CD4-positive, alpha-beta T cell treated with Interleukin-4 for 4 hours (primary cell): ENCODE measurements at regions not wholly inside any gene's neighbourhood (a gene's known extent, or its start where the extent isn't known, plus 50 kb on each side); places are given as distances from the start of the nearest gene placed in this dataset.

ENCODE experiments used
- DNase-seq: peaks from one replicate; pipeline ENCODE4 v3.0.0-alpha.2; 2020

- no peak for DNase-seq
These were observed 1162.2 kb downstream of the BRD1 start for GRCh38 chr22:48665311-48665995.

- no peak for DNase-seq
These were observed 1163.1 kb downstream of the BRD1 start for GRCh38 chr22:48664586-48664985.

- DNase-seq = no peak
These were observed 1164.4 kb downstream of the BRD1 start for GRCh38 chr22:48663297-48663696.

DNA sequence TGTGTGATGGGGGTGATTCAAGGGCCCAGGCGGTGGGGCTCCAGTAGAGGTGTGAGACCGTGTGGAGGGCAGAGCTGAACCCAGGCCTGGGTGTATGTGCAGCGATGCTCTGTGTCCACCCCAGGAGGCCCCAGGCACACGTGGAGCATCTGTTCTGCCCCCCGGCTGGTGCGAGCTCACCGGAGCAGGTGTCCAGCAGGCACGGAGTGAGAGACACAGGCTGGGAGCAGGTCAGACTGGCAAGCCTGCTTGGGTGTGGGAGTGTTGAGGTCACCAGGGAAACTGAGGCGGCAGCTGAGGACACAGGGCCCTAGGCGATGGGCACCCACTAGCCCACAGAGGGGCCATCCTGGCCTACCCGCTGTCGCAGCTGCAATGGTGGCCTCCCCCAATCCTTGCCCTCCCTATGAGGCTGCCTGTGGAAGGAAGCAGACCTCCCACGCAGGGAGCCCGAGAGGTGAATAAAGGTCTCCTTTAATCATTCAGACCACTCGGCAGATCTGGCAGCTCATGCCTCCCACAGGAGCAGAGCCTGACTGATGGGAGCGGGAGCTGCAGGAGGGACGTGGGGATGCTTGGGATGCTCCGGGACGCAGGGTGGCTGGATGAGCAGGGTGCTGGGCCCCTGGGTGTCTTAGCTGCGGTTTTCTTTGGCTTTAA, 1165.1 kb downstream of the BRD1 start:
- no peak for DNase-seq

DNA sequence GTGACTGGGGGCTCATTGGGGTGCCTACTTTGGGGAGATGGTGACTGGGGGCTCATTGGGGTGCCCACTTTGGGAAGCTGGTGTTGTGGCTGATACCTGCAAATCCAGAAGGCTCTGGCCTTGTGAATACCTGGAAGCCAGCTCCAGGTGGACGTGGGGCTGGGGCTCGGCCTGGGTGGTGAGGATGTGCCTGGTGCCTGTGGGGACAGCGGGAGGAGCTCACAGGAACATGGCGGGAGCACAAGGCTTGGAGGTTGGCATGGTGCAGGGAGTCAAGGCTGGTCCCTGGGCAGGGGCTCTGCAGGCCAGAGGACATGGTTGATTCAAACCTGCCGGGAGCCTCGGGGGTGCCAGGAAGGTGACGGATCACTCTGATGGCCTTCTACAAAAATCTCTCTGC, 1165.7 kb downstream of the BRD1 start:
- DNase-seq = no peak

GRCh38 chr22:48660790-48661740, 1166.6 kb downstream of the BRD1 start:
- DNase-seq = no peak

DNA sequence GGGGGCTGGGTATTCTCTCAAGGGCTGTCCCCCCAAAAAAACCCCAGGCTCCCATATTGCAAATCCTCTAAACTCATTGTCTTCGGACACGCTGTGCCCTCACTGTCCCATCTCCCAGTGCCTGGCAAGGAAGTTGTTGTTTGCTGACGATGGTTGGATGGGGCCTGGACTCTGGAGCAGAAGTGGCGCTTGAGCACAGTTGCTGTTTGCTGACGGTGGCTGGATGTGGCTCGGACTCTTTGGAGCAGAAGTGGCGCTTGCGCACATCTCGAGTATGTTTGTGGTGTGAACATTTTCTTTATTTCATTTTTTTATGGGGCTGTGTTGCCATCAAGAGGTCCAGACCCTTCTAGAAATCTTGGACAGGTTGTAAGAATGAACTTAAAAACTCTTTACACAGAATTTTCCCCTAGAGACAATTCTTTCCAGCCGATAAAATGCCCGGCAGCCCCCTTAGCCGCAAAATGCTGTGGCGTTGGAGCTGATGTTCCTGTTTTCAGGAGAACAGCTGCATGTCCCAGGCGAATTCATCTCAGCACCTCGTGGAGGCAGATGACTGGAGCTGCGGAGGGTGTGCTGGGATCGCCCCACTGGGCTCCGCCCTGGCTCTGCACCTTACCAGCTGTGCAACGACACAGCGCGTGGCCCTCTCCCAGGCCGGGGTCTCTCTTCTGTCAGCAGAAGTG, 1167.4 kb downstream of the BRD1 start:
- no peak for DNase-seq

DNA sequence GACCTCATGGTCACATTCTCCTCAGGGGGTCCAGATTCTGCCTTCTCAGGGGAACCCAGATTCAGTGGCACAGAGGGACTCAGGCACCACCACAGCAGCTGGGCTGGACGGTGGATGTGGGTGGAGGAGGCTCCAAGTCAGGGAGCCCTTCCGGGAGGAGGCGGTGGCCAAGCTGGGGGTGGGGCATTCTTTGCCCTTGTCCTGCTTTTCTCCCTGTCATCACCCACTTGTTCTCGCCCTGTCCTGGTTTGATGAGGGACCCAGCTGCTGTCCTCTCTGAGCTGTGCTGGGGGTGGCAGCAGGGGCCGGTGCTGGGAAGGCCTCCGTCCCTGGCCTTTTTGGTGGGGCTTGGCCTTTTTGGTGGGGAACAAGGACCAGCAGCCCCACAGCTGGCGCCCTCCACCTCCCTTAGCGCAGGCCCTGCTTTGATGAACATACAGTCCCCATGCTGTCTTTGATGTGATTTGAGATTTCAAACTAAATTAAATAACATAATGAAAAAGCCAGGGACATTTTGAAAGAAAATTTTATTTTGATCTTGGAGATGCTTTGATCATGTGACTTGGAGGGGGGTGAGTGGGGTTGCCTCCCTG, 1168.2 kb downstream of the BRD1 start:
- DNase-seq = no peak

- no peak for DNase-seq
These were observed 1168.8 kb downstream of the BRD1 start for GRCh38 chr22:48658871-48659270.

DNA sequence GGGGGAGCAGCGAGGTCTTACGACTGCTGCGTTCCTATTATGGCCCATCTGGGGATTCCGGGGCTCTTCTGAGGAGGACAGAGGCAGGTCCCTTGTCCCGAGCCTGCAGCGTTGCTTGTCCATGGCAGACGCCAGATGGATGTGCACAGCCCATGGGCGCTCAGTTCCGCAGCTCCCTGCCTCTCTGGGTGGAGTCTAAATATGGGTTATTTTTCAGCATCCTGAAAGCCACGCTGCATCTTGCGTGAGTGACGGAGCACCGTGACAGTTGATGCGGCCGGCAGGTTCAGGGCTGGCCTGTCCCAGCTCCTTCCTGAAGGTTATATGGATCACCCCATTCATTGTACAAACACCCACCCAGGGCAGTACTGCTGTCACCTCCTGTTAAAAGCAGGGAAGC, 1169.4 kb downstream of the BRD1 start:
- DNase-seq = no peak

- DNase-seq = no peak
These were observed 1173.2 kb downstream of the BRD1 start for GRCh38 chr22:48654492-48654891.

DNA sequence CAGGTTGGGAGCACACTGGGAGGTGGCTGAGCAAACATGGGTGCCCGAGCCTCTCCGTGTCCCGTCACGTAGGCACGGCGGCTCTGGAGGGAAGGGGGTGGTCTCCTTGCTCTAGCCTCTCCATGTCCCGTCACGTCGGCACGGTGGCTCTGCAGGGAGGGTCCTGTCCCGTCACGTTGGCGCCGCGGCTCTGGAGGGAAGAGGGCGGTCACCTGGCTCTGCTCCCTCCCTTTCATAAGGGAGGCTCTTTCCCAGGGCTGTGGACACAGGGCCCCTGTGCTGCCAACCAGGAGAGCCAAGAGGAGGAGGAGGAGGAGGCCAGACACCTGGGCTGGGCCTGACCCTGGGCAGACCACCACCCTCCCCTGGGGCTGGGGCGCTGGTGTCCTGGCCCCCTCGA, 1173.7 kb downstream of the BRD1 start:
- no peak for DNase-seq

- DNase-seq = no peak
These were observed 1174.4 kb downstream of the BRD1 start for GRCh38 chr22:48653306-48653705.

DNA sequence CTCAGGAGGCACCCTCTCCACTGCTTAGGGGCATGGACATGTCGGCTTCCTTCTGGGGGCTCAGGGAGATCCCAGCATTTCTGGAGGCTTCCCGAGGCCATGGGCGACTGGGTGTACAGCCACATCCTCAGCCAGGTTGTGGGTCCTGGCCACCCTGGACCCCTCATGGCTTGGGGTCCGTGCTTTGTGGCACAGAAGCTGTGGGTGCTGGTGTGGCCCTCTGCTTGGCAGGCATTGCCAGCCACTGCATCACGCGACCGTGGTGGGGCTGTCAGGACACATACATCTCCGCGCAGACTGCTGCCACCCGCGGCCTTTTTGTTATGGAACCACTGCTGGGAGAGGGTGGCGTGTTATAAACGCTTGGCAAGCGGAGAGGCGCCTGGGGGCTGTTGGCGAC, 1174.9 kb downstream of the BRD1 start:
- no peak for DNase-seq

DNA sequence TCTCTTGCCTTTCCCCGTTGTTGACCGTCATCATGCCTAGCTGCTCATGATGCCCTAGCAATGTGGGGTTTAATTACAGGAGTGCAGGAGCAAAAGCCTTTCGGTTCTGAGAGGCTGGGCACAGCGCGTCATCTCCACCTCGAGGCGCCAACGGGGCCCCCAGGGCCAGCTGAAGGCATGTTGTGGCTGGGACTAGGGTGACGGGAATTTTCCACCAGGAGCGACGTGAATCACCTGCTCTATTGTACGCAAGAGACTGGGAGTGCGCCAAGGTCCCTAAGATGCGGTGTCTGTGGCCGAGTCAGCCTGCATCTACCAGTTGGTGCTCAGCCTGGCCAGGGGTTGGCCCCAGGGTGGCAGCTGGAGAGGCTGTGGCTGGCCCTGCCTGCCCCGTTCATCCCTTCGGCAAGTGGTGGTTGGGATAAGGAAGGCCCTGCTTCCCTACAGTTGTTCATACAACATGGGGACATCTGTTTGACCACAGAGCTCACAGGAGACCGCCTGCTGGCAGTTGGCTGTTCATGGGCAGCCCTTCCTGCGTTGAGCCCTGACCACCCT, 1175.6 kb downstream of the BRD1 start:
- DNase-seq = no peak

DNA sequence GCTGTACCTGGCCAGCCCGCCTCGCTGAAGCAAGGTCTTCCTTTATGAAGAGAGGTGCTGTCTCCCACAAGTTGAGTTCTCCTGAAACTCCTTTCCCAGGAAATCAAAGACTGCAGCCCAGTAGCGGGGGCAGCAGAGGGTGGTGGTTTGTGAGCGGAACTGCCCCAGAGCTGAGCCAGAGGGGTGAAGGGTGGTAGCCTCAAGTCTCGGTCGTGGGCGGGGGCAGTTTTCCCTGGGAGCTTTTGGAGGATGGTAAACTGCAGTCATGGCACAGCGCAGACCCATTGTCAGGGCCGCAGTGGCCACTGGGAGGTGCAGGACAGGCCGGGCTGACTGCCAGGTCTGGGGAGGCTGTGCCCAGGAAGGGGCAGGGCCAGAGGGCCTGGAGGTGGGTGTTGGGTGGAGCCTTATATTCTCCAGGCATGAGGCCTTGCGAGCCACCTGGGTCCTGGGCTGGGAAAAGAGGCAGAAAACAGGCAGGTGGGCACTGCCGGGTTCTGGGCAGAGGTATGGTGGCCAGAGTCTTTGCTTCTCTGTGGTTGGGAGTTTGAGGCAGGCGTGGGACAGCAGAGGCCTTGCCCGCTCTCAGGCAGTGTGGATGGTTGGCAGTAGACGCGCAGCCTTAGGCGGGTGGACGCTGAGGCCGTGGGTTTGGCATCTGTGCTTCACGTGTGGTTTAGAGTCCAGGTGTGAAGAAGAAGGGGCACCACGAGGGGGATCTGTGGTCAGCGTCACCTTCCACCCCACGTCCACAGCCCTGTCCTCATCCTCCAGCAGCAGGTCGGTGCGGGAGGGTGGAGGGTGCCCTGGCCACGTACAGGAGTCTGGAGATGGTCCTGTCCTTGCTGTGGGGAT, 1176.4 kb downstream of the BRD1 start:
- DNase-seq = no peak

GRCh38 chr22:48650323-48651035, 1177.2 kb downstream of the BRD1 start:
- DNase-seq = no peak

GRCh38 chr22:48649466-48649865, 1178.2 kb downstream of the BRD1 start:
- no peak for DNase-seq

DNA sequence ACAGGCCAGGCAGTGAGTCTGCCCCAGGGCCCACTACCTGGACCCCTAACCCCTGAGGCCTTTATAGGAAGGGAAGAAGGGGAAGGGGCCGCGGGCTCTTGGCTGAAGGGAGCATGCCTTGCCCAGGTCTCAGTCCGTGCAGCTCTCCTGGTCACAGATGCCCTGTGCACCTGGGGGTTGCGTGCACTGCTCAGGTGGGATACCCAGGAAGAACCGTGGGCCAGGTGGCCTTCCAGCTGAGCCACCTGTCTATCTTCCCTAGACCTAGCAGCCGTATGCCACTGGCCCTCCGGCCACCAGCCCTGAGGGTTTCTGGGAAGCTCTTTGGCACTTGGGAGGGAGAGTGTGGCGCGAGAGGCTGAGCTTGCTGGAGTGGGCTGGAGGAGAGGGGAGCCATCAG, 1178.6 kb downstream of the BRD1 start:
- DNase-seq = no peak

DNA sequence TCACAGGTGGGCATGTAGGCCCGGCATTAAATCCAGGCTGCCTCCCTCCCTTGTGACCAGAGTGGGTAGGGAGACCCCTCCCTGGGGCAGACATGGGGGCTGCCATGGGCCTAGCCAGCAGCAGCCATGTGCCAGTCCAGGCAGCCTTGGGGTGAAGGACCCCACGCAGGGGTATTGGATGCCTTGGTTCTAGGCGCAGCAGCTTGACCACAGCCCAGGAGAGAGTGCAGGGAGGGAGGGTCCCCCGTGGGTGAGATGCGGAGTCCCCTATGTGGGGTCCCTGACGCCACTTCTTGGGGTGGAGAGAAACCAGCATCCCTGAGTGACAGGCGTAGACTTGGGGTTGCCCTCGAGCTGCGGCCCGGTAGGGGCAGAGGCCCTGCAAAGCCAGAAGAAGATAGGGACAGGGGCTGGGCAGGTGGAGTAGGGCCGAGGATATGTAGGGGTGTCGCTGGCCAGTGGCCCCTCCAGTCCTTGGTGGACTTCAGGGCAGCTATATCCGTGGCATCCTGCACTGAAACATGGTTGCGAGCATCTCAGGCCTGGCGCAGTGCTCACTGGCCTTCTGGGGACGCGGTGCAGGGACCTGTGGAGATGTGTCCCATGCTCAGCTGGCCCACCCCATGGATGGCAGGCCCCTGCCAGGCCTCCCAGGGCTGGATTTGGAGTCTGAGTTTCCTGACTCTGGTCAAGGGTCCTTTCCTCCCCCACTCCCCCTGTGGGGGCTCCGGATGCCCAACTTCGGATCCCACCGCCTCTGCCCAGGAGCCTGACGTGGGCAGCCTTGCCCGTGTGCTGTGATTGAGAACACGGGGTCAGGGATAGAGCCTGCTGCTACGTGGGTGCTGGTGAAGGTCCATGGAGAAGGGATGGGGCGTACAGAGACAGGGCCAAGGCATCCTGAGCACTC, 1179.8 kb downstream of the BRD1 start:
- DNase-seq = no peak
